GM19328 (cell line): ENCODE measurements at regions not wholly inside any gene's neighbourhood (a gene's known extent, or its start where the extent isn't known, plus 50 kb on each side); places are given as distances from the start of the nearest gene placed in this dataset.
A peak's percentile ranks its signal among the peaks of the same experiment; 100 is the strongest.
"Not testable (repeated sequence)": the region's sequence is repeated elsewhere in the genome, so short reads cannot be mapped to it uniquely, and the experiment has no call there.

Source experiments
- ATAC-seq: cut with Tn5 transposase; IDR thresholded peaks from one replicate; pipeline ENCODE4 v1.9.1; 2021; ENCODE audit warnings: mild to moderate bottlenecking, moderate library complexity; ENCODE audit not compliant: unreplicated experiment

GRCh38 chr1:187991944-187992343 is 1163.2 kb downstream of the PLA2G4A start:
- ATAC-seq, result no peak

- ATAC-seq, result no peak
Observed at GRCh38 chr1:187996780-187997179, 1168.0 kb downstream of the PLA2G4A start.

- no peak for ATAC-seq
Observed at GRCh38 chr1:187999973-188000372, 1171.2 kb downstream of the PLA2G4A start.

GRCh38 chr1:188003687-188004086 is 1174.9 kb downstream of the PLA2G4A start:
- ATAC-seq, result not testable (repeated sequence)

- no peak for ATAC-seq
Observed at GRCh38 chr1:188004849-188005248, 1176.1 kb downstream of the PLA2G4A start.

- no peak for ATAC-seq
Observed at GRCh38 chr1:188006354-188006753, 1177.6 kb downstream of the PLA2G4A start.

GRCh38 chr1:188013222-188013849 is 1184.6 kb downstream of the PLA2G4A start:
- not testable (repeated sequence) for ATAC-seq

- no peak for ATAC-seq
Observed at GRCh38 chr1:188017921-188018320, 1189.2 kb downstream of the PLA2G4A start.

- no peak for ATAC-seq
Observed at GRCh38 chr1:188022661-188023060, 1193.9 kb downstream of the PLA2G4A start.

GRCh38 chr1:188023206-188023605 is 1194.5 kb downstream of the PLA2G4A start:
- no peak for ATAC-seq

- peak; percentile 89 for ATAC-seq
Observed at GRCh38 chr1:188027613-188028012, 1198.9 kb downstream of the PLA2G4A start.

- ATAC-seq, result not testable (repeated sequence)
Observed at GRCh38 chr1:188037572-188037971, 1208.8 kb downstream of the PLA2G4A start.

GRCh38 chr1:188043536-188044245 is 1214.9 kb downstream of the PLA2G4A start:
- no peak for ATAC-seq

- no peak for ATAC-seq
Observed at GRCh38 chr1:188050250-188050649, 1221.5 kb downstream of the PLA2G4A start.

- ATAC-seq, result no peak
Observed at GRCh38 chr1:188056011-188056410, 1227.3 kb downstream of the PLA2G4A start.

GRCh38 chr1:188058801-188059200 is 1230.1 kb downstream of the PLA2G4A start:
- ATAC-seq, result no peak

- ATAC-seq, result no peak
Observed at GRCh38 chr1:188061881-188062280, 1233.1 kb downstream of the PLA2G4A start.

GRCh38 chr1:188062456-188062855 is 1233.7 kb downstream of the PLA2G4A start:
- ATAC-seq, result no peak

- ATAC-seq, result no peak
Observed at GRCh38 chr1:188065917-188066316, 1237.2 kb downstream of the PLA2G4A start.

- ATAC-seq, result no peak
Observed at GRCh38 chr1:188070848-188071247, 1242.1 kb downstream of the PLA2G4A start.

- no peak for ATAC-seq
Observed at GRCh38 chr1:188089015-188089414, 1260.3 kb downstream of the PLA2G4A start.

GRCh38 chr1:188089461-188089860 is 1260.7 kb downstream of the PLA2G4A start:
- no peak for ATAC-seq

GRCh38 chr1:188096521-188096920 is 1267.8 kb downstream of the PLA2G4A start:
- no peak for ATAC-seq
